GM21723 (cell line): ENCODE measurements at regions not wholly inside any gene's neighbourhood (a gene's known extent, or its start where the extent isn't known, plus 50 kb on each side); places are given as distances from the start of the nearest gene placed in this dataset.

ENCODE experiments used
- ATAC-seq: cut with Tn5 transposase; IDR thresholded peaks from one replicate; pipeline ENCODE4 v1.9.1; 2021; ENCODE audit warnings: mild to moderate bottlenecking, moderate library complexity; ENCODE audit not compliant: unreplicated experiment

- no peak for ATAC-seq
Observed at GRCh38 chr6:113383701-113384100, 473.4 kb upstream of the MARCKS start.

- ATAC-seq: no peak
Observed at GRCh38 chr6:113385020-113385431, 472.1 kb upstream of the MARCKS start.

GRCh38 chr6:113388996-113389395 is 468.1 kb upstream of the MARCKS start:
- no peak for ATAC-seq

DNA sequence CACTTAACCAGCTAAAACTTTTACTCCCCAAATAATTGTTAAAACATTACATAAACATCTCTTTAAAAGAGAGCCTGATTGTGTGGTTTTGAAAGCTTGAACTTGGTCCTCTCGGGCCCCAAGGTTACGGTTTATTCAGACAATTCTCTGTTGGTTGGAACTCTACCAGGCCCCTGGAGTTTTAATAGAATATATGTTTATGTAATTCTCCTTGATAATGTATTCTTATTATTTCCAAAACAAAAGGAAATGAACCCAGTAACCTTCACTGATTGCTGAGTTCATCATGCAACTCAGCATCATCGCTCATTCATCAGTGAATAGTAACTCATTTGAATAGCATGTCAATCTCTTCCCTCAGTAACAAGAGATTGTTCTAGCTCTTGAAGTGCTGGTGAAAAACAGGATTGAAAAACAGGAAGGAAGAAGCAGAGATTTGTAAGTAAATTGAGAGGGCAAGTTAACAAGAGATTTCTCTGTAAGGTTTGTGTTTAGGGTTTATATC is 464.5 kb upstream of the MARCKS start:
- ATAC-seq: no peak

DNA sequence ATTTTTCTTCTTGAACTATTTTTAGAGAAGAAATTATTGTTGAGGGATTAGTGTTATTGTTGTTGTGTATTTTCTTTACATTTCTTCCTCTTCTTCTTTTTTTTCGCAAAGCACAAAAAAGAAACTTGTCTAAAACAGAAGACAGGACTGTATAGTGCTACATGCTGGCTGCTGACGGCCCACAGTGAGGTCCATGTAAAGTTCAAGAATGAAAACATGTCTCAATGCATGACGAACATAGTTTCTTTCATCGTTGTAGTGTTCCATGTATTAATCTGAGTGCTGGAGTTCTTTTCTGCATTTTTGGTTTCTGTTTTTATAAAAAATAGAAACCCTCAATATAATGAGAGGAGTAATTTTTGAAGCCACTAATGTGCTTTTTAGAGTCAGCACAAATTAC is 462.9 kb upstream of the MARCKS start:
- no peak for ATAC-seq

DNA sequence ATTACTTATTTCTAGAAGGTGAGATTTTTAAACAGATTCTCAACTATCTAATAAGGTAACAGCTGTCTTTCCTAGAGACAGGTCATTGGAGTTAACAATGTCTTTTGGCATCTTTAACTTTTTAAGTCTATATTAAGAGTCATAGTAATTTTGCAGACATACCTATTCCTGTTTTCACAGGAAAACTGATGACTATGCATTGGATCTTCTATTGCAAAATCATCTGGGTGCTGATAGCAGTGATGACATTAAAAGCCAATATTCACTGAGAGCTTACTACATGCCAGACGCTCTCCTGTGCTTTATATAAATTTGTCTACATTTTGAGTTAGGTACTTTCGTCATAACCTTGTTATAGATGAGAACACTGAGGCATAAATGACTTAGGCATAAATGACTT is 462.4 kb upstream of the MARCKS start:
- ATAC-seq: no peak

- no peak for ATAC-seq
Observed at GRCh38 chr6:113396730-113397129, 460.4 kb upstream of the MARCKS start.

GRCh38 chr6:113397236-113397635 is 459.9 kb upstream of the MARCKS start:
- no peak for ATAC-seq

DNA sequence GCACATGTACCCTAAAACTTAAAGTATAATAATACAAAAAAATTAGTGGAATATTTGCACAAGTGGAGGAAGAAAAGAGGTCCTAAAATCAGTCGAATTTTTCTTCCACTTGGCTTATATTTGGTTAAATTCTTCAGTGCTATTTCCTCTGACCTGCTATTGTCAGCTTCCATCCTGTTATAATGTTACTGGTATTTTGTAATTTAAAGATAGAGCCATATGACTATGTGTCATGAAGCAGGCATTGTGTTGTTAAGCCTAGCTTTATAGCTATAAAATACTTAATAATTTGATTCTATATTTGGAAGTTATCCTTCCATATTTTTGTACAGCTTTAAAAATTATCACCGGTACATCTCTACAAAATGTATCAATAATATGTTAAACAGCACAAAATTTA is 455.9 kb upstream of the MARCKS start:
- no peak for ATAC-seq

GRCh38 chr6:113402544-113402943 is 454.6 kb upstream of the MARCKS start:
- no peak for ATAC-seq

GRCh38 chr6:113403966-113404595 is 453.1 kb upstream of the MARCKS start:
- ATAC-seq: no peak

DNA sequence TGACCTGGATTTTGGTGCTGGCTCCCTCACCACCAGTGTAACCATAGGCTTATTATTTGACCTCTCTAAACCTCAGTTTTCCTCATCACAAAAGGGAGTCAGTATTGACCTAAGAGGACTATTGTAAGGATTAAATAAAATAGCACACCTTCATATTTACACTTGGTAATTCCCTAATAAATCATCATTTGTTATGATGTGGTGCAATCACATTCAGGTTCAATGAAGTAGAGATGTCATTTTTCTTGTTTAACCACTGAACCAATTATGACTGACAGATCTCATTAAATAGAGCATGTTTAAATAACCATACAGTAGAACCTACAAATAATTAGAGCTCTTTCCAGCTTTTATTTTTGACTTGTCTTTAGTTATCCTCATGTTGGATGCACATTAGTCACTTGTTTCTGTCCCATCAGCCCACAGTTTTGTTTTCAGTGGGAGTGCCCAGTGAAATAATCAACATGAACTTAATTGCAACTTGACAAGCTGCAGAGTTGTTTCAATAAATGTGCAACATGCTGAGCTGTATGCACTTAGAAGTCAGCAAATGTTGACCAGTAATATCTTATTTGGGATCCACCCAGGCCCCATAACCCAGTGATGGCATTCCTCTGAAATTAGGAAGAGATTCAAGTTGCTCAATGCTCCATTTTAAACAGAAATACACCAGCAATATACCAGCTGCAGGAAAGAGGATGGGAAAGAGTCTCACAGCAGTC is 451.7 kb upstream of the MARCKS start:
- ATAC-seq: no peak

- ATAC-seq: no peak
Observed at GRCh38 chr6:113406048-113406695, 451.0 kb upstream of the MARCKS start.

- ATAC-seq: no peak
Observed at GRCh38 chr6:113411011-113411410, 446.1 kb upstream of the MARCKS start.

DNA sequence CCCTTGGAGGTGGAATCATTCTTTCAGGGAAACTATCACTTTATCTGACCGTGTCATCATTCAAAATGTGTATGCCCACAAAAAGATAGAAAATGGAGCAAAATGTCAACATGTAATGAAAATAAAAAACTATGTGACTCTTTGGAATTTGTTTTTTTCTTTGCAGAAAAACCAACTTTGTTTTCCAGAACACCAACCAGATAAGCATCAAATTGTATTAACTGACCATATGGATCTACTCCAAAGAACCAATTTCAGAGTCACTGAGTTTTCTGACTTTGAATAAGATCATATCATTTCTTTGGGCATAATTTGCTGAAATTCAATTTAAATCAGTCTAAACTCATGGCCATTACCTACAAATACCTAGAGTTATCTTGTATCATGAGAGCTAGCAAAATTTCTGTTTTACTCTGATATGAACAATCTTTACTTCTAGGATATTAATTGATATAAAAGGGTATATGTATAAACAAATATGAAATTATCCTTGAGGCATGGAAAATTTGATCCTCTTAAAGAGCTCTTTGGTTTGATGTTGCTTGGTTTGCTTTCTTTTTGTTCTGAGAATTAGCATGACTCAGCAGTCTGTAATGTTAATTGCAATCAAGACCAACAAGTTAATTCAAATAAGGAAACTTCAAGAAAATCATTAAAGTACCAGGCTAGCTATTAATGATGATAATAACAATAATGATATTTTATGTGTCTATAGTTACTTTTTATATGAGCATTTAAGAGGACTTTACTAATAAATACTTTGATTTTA is 444.4 kb upstream of the MARCKS start:
- no peak for ATAC-seq

GRCh38 chr6:113414511-113414910 is 442.6 kb upstream of the MARCKS start:
- ATAC-seq: no peak

GRCh38 chr6:113416170-113416569 is 441.0 kb upstream of the MARCKS start:
- ATAC-seq: no peak

- no peak for ATAC-seq
Observed at GRCh38 chr6:113420290-113420689, 436.9 kb upstream of the MARCKS start.

DNA sequence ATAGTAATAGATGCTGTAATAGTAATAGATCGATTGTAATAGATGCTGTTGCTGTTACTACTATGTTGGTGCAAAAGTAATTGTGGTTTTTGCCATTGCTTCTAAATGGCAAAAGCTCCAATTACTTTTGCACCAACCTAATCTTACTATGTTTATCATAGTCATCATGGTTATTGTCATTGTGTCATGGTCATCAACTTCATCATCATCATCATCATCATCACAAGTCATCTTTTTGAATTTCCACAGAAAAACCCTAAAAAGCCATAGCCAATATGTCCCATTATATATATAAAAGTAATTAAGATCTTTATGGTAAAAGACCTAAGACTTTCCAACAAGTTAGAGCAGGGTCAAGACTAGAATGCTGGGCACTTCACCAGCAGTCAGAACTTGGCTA is 435.1 kb upstream of the MARCKS start:
- no peak for ATAC-seq

DNA sequence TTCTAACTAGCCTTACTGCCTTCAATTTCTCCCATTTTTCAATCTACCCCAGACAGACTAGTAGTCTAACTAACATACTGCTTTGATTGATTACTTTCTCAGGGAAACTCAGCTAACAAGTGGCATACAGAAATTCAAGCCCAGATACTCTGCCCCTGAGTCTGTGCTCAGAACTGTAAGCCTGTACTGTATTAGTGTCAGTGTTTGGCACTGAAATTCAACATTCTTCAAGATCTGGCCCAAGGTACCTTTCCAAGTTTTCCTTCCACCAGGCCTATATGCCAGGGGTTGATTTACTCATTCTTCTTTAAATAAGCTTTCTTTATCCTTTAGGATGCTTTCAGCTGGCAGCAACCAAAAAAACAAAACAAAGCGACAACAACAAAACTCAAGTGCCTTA is 433.2 kb upstream of the MARCKS start:
- no peak for ATAC-seq

DNA sequence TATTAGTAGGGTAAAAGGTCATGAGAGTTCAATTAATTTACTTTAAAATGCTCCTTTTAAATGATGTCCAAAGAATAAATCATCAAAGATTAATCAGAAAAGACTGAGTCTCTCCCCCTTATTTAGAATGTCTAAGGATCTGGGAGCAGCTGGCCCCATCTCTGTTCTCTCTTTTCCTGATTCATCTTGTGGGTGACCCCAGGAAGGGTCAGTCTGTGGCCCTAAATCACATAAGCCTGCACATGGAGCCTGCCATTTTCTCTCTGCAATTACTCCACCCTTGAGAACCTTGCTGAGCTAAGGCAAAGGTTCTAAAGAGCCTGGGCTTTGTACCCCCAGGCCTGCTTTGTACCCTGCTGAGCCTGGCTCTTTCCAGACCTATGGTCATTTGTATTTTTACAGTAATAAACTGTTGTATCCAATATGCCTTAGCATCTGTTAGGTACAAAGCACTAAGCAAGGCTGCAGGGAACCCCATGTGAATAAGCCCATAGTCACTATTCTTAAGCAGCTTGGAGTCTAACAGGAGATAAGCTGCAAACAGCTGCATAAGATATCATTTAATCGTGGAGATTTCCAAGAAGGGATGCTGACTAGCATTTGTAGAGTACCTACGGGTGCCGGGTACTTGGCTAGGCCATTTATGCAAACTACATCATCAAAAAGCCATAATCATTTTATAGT is 431.0 kb upstream of the MARCKS start:
- no peak for ATAC-seq
